Esophagus squamous epithelium (tissue), 4 donors: ENCODE measurements at regions not wholly inside any gene's neighbourhood (a gene's known extent, or its start where the extent isn't known, plus 50 kb on each side); places are given as distances from the start of the nearest gene placed in this dataset.

Source experiments
- POLR2A ChIP-seq, 4 donors: fragments of 450-650 bp; IDR thresholded peaks; one replicate each; pipeline ENCODE4 v1.6.1; 2017; ENCODE audit warnings: antibody characterized with exemption in 4 of 4, mild to moderate bottlenecking in 4 of 4, moderate library complexity in 3 of 4
- TF ChIP-seq, protein P1 (sequence below), 6 experiments: fragments of 450-650 bp in 4 of 6; fragments of 200-600 bp in 2 of 6; sonication (generic) in 2 of 6; IDR thresholded peaks; one replicate each; pipeline ENCODE4 v1.5.1; 2016 to 2019; ENCODE audit warnings: antibody characterized with exemption in 6 of 6, mild to moderate bottlenecking in 4 of 6, moderate library complexity in 4 of 6

DNA sequence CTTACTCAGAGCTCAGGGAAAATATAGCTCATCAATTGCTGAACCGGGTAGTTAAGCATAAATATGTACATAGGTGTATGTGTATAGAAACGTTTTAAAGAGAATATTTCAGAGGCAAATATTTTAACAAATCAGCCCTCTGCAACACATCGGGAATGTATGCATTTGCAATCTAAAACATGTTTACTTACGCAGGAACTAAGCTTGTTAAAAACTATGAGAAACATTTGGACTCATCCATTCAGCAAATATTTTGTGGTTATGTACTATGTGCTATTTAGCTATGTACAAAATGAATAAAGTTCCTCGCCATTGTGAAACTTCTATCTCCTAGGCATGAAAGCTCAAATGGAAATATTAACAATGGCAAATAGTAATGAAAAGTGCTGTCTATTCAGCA, 469.9 kb downstream of the ARHGEF28 start:
- TF ChIP-seq, protein P1, sequence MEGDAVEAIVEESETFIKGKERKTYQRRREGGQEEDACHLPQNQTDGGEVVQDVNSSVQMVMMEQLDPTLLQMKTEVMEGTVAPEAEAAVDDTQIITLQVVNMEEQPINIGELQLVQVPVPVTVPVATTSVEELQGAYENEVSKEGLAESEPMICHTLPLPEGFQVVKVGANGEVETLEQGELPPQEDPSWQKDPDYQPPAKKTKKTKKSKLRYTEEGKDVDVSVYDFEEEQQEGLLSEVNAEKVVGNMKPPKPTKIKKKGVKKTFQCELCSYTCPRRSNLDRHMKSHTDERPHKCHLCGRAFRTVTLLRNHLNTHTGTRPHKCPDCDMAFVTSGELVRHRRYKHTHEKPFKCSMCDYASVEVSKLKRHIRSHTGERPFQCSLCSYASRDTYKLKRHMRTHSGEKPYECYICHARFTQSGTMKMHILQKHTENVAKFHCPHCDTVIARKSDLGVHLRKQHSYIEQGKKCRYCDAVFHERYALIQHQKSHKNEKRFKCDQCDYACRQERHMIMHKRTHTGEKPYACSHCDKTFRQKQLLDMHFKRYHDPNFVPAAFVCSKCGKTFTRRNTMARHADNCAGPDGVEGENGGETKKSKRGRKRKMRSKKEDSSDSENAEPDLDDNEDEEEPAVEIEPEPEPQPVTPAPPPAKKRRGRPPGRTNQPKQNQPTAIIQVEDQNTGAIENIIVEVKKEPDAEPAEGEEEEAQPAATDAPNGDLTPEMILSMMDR (IDR thresholded peaks at IDR 0.05): no peak
- TF ChIP-seq POLR2A (IDR thresholded peaks at IDR 0.05): no peak
